HL-60/S4 (cell line): ENCODE measurements at regions not wholly inside any gene's neighbourhood (a gene's known extent, or its start where the extent isn't known, plus 50 kb on each side); places are given as distances from the start of the nearest gene placed in this dataset.
"Not testable (repeated sequence)": the region's sequence is repeated elsewhere in the genome, so short reads cannot be mapped to it uniquely, and the experiment has no call there.

Experiments
- in situ Hi-C: fragments of 300-500 bp; cut with MboI; formaldehyde crosslinking; loops from 2 replicates; pipeline ENCODE4 v1.14.3; 2022; ENCODE audit warnings: low sequenced_read_pairs

DNA sequence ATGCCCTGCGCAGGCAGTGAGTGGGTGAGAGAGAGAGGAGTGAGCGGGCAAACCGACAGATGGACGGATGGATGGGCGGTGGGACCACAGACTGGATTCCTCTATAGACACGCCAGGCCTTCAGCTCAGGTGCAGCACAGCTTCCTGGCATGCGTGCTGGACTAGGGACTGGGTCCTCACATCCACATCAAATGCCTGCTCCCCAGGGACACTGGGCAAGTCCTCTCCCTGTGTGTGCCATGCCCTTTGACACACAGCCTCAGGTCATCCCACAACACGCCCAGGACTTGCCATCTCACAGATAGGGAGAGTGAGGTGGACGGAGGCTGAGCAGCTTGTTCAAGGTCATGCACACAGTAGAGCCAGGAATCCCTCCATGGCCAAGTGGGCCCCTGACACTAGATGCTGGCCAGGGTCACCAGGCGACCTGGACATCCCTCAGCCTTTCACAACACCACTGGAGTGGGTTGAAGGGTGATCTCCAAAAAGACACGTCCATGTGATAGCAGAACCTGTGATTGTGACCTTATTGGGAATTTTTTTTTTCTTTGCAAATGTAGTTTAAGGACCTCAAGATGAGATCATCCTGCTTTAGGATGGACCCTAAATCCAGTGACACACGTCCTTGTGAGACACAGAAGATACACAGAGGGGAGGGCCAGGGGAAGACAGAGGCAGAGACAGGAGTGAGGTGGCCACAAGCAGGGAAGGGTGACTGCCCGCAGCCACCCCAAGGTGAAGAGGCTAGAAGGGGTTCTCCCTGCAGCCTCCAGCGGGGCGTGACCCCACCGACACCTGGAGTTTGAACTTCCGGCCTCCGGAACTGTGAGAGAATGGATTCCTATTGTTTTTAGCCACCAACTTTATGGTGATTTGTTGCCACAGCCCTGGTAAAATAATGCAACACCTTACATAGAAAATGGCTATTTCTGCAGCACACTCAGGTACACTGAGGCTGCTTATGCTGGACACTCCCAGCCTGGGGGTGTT, 155.0 kb upstream of the CHST15 start:
- in situ Hi-C loops: no loop called here

- in situ Hi-C loops: no loop called here
Measured at GRCh38 chr10:124245806-124246440, 152.5 kb upstream of the CHST15 start.

DNA sequence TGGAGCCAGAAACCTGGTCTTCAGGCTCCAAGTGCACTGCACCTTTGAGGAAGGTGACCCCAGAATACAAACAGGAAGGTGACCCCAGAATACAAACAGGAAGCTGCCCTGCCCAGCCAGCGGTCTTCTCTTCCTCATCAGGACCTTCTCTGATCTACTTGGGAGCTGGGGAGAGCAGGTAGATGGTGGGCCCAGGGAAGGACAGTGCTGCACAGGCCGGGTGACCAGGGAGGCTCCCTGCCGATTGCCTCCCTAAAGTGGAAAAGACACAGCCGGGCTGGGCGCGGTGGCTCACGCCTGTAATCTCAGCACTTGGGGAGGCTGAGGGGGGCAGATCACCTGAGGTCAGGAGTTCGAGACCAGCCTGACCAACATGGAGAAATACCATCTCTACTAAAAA, 151.8 kb upstream of the CHST15 start:
- in situ Hi-C loops: no loop called here

DNA sequence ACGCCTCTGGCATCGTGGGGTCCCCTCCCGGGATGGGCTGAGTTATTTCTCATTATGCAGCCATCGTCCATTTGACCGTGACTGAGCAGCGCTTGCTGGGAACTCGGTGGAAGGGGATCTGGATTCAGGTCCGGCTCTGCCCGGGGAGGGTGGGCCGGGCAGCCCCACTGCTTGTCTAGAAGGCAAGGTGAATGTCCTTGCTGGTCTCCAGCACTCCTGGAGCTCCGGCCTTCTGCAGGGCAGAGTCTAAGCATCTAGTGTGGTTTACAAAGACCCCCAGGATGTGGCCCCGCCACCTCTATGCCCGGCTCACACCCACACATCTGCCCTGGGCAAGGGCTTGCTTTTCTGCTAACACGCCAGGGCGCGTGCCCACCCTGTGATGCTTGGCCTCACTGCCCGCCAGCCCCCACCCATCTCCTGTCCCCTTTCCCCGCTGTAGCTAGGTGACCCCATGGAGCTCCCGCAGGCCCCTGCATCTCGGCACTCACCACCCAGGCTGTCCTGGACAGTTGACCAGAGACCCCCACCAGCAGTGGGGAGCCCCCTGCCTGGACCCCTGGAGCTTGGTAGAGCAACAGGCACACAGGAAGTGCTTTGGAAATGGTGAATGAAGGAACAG, 151.0 kb upstream of the CHST15 start:
- in situ Hi-C loops: no loop called here

DNA sequence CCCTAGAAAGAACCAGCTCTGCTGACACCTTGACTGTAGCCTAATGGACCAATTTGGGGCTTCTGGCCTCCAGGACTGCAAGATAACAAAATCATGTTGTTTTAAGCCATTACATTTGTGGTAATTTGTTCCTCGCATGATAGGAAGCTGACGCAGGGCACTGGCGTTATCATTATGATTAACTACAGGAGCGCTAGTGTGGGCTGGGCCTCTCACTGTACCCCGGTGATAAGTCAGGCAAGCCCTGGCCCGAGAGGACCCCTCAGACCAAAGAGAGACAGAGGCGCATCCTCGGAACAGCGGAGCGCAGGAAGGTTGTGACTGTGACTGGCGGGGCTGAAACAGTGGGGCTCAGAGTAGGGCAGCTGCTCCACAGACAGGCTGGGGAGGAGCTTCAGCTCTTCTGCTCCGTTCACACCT, 150.3 kb upstream of the CHST15 start:
- in situ Hi-C loops: no loop called here

DNA sequence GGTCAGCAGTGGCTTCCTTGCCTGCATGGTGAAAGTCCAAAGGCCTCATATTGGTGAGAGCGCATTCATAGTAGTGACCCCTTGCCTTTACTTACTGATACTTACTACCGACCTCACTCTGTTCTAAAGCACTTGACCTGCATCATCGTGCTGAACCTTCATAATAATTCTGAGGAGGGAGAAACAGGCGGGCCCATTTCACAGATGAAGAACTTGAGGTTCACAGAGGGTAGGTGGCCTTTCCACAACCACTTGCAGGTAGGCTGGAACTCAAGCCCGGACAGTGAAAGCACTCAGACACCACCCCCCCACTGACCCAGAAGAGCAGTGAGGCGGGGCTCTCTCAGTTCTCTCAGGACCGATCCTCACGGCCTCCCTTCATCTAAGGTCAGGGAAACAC, 149.4 kb upstream of the CHST15 start:
- in situ Hi-C loops: no loop called here

- in situ Hi-C loops: no loop called here
Measured at GRCh38 chr10:124242365-124242764, 149.0 kb upstream of the CHST15 start.

GRCh38 chr10:124241510-124241909, 148.1 kb upstream of the CHST15 start:
- in situ Hi-C loops: not testable (repeated sequence)

DNA sequence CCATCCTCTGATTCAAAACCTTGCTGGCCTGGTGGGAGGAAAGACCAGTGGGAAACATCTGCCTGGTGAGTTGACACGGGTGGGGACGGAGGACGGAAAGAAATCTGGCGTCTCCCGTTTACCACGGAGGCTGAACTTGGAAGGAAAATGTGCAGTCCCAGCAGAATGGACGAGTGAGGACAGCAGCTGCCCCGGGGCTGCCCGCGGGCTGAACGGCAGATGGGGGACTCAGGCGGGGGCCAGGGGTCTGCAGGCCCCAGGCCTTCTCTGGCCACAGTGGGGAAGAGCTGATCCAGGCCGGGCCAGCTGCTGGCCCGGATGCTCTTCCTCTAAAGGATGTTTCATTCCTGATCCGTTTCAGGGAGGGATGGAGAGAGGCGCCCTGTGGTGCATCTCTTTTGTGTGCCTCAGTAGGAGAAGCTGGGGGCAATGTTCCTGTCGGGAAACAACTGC, 147.5 kb upstream of the CHST15 start:
- in situ Hi-C loops: no loop called here

- in situ Hi-C loops: no loop called here
Measured at GRCh38 chr10:124239696-124240095, 146.3 kb upstream of the CHST15 start.

DNA sequence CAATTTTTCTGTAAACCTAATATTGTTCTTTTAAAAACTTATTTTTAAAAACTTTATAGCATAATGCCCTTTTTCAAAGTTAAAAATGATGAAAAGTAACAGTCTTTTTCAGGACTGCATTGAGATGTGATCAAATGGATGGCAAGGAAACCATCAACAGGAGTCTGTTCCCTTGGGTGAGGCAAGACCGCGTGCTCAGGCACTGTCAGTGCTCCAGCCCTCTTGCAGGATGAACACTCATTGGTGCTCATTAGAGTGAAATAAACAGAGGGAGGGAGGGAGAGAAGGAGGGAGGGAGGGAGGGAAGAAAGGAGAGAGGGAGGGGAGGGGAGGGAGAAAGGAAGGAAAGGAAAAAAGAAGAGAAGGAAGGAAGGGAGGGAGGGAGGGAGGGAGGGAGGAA, 145.7 kb upstream of the CHST15 start:
- in situ Hi-C loops: no loop called here

GRCh38 chr10:124238367-124238766, 145.0 kb upstream of the CHST15 start:
- in situ Hi-C loops: no loop called here

- in situ Hi-C loops: no loop called here
Measured at GRCh38 chr10:124237282-124237961, 144.0 kb upstream of the CHST15 start.

GRCh38 chr10:124236816-124237215, 143.4 kb upstream of the CHST15 start:
- in situ Hi-C loops: no loop called here

DNA sequence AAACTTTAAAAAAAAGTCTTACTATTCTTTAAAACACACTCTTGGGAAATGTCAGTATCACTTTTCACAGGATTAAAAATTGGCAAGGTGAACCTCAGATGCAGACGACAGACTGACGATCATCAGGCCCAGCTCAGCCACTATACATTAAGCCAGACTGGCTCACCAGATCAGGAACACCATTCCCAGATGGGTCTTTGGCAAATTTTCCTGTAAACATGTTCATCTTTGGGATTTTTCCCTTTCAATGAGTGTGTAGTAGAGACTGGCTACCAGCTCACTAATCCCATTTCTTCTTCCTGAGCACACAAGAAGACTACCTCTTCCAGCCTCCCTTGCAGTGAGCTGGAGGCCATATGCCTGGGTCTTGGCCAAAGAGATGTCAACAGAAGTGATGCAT, 142.7 kb upstream of the CHST15 start:
- in situ Hi-C loops: no loop called here

GRCh38 chr10:124235232-124235631, 141.8 kb upstream of the CHST15 start:
- in situ Hi-C loops: no loop called here

GRCh38 chr10:124233546-124234138, 140.2 kb upstream of the CHST15 start:
- in situ Hi-C loops: no loop called here

DNA sequence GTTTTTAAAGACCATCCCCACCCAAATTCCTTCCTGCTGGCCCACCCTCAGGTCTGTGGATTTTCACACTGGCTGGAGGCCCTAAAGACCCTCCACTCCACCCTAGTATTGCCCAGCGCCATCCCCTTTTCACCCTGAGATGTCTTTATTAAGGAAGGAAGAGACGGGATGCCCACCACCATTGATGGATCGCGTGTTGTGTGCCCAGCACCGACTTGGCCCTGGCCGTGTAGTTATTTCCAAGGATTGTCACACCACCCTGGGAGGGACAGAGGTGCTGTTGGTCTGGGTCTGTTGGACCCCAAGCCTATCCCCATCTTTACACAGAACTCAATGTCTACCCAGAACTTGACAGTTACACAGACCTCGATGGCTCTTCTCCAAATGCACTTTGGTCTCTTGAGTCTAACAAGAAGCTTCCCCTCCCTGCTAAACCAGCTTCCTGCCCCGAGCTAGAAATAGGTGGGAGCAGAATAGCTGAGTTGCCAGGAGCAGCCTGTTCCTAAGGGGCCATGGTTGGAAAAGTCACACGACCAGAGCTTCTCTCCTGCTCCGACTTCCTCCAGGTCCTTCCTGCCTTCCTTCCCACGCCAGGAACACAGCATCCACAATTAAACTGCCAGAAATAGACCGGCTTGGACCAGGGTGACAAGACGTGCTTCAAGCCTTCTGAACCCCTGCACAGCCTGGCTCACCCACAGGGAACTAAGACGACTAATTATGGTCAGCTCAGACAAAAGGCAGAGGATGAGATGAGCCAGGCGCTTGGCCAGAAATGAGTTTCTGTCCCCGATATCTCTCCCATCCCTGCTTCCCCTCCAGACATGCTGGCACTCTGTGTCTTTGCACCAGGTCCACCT, 139.5 kb upstream of the CHST15 start:
- in situ Hi-C loops: no loop called here
